ENCODE measurements at regions not wholly inside any gene's neighbourhood (a gene's known extent, or its start where the extent isn't known, plus 50 kb on each side); places are given as distances from the start of the nearest gene placed in this dataset.

DNA sequence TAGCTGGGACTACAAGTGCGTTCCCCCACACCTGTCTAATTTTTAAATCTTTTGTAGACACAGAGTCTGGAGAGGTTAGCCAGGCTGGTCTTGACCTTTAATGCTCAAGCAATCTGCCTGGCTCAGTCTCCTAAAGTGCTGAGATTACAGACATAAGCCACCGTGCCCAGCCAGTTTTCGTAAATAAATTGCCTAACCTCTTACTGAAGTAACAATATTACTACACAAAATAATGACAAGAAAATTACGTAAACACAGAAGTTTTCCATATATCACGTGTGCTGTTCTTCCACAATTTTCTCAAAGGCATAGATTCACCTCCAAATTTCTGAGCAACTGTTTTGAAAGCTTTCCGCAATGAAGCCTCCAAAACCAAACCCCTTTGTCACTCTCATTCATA, 58.1 kb upstream of the PROK2 start:
- no peak overlapping the region for H3K27ac ChIP-seq

DNA sequence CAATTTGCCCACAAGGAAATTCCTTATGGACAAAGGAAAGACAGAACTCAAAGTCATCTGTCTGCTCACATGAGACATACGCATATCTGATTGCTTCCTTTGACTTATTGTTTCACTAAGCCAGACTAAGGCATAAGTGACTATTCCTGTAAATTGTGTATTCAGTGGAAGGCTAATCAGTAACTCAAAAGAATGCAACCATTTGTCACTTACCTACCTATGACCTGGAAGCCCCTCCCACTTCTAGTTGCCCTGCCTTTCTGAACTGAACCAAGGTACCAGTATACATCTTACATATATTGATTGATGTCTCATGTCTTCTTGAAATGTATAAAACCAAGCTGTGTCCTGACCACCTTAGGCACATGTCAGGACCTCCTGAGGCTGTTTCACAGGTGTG, 53.5 kb upstream of the PROK2 start:
- TF ChIP-seq, protein P1, sequence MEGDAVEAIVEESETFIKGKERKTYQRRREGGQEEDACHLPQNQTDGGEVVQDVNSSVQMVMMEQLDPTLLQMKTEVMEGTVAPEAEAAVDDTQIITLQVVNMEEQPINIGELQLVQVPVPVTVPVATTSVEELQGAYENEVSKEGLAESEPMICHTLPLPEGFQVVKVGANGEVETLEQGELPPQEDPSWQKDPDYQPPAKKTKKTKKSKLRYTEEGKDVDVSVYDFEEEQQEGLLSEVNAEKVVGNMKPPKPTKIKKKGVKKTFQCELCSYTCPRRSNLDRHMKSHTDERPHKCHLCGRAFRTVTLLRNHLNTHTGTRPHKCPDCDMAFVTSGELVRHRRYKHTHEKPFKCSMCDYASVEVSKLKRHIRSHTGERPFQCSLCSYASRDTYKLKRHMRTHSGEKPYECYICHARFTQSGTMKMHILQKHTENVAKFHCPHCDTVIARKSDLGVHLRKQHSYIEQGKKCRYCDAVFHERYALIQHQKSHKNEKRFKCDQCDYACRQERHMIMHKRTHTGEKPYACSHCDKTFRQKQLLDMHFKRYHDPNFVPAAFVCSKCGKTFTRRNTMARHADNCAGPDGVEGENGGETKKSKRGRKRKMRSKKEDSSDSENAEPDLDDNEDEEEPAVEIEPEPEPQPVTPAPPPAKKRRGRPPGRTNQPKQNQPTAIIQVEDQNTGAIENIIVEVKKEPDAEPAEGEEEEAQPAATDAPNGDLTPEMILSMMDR (IDR thresholded peaks at IDR 0.05), result no peak
- no peak for TF ChIP-seq ZFX (IDR thresholded peaks at IDR 0.05; ENCODE audit: borderline replicate concordance)
- no peak overlapping the region for H3K27ac ChIP-seq

More for the DNA sequence above, 58.1 kb upstream of the PROK2 start:
- no peak for TF ChIP-seq ZFX (IDR thresholded peaks at IDR 0.05; ENCODE audit: borderline replicate concordance)
- TF ChIP-seq, protein P1 (IDR thresholded peaks at IDR 0.05), result no peak
